ENCODE measurements at regions not wholly inside any gene's neighbourhood (a gene's known extent, or its start where the extent isn't known, plus 50 kb on each side); places are given as distances from the start of the nearest gene placed in this dataset.
"Not testable (repeated sequence)": the region's sequence is repeated elsewhere in the genome, so short reads cannot be mapped to it uniquely, and the experiment has no call there.

DNA sequence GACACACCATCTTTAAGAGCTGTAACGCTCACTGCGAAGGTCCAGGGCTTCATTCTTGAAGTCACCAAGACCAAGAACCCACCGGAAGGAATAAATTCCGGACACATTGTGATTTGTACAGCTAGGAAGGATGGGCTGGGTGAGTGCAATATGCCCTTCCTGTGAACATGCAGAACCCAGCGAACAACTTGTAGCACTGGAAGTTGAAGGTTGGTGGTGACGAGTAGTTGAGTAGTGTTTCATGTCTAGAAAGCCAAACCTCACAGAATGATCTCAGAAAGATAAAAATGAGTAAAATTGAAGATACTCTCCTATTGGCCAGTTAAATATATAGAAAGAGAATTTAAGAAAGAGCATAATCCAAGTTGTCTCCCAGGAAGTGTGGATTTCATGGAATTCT lies 462.2 kb upstream of the CFAP20DC start:
- Histone ChIP-seq H3K4me1 (ENCODE audit: control insufficient read depth in 2 of 2, insufficient read depth in 2 of 2, low read length in 2 of 2) (peaks cover 0 to 3% of the 10 kb centered on the region in 2 donors), H3K9me3 (ENCODE audit: control insufficient read depth in 2 of 2, insufficient read depth in 1 of 2, low read length in 1 of 2) (peaks cover 0 to 6% of the 10 kb centered on the region in 2 donors), H3K36me3 (ENCODE audit: control insufficient read depth in 2 of 2, insufficient read depth in 2 of 2, low read length in 1 of 2) (no peaks in the 10 kb centered on the region), H3K27me3 (ENCODE audit: control insufficient read depth in 2 of 2, insufficient read depth in 1 of 2, low read length in 1 of 2) (no peaks in the 10 kb centered on the region), H3K4me3 (ENCODE audit: low read length in 2 of 2) (no peak overlapping the region), H3K27ac (ENCODE audit: low read depth in 1 of 2, low read length in 1 of 2) (no peak overlapping the region)
- DNase-seq (ENCODE audit: low read depth in 6 of 9, low spot score in 9 of 9): no peak
- 78% methylated on average over 6 of the region's 6 CpGs for WGBS

DNA sequence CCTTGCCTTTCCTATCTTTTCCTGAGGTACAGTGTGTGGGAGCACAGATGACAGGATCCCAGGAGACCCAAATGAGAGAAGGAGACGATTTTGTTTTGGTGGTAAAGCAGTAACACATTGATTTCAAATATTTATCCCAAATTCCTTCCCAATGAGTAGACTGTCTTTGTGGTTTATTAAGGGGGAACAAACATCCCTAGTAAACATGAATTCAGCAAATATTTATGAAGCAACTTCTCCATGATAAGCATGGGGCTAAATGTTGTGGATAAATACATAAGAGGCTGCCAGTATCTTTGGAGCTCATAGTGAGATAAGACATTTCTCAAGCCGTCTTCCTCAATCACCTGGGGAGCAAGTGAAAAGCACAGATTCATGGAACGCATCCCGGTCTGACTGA lies 460.8 kb upstream of the CFAP20DC start:
- Histone ChIP-seq H3K27ac (ENCODE audit: low read depth in 1 of 2, low read length in 1 of 2) (no peak overlapping the region), H3K4me3 (ENCODE audit: low read length in 2 of 2) (no peak overlapping the region), H3K27me3 (ENCODE audit: control insufficient read depth in 2 of 2, insufficient read depth in 1 of 2, low read length in 1 of 2) (no peaks in the 10 kb centered on the region), H3K4me1 (ENCODE audit: control insufficient read depth in 2 of 2, insufficient read depth in 2 of 2, low read length in 2 of 2) (no peaks in the 10 kb centered on the region), H3K9me3 (ENCODE audit: control insufficient read depth in 2 of 2, insufficient read depth in 1 of 2, low read length in 1 of 2) (peaks cover 0 to 6% of the 10 kb centered on the region in 2 donors), H3K36me3 (ENCODE audit: control insufficient read depth in 2 of 2, insufficient read depth in 2 of 2, low read length in 1 of 2) (no peaks in the 10 kb centered on the region)
- 60% methylated on average over 4 of the region's 4 CpGs for WGBS
- DNase-seq (ENCODE audit: low read depth in 6 of 9, low spot score in 9 of 9): no peak

DNA sequence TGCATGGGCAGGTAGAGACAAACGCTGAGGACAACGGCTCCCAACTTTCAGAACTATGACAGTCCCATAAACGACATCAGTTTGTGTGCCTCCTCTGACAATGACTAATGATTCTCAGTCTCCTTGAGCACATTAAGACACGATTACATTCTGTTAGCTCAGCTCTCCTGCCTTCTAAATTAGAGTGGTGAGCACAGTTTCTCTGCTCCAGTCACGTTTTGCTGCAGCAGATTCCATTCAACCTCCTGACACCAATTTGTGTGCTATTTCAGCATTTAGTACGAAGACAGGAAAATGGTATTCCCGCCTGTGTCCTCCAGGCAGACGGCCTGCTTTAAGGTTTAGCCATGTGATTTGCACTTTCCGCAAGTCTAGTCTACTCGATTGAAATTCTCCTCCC lies 458.4 kb upstream of the CFAP20DC start:
- no peak for DNase-seq (ENCODE audit: low read depth in 6 of 9, low spot score in 9 of 9)
- no peaks in the 10 kb centered on the region for H3K4me1 ChIP-seq (ENCODE audit: control insufficient read depth in 2 of 2, insufficient read depth in 2 of 2, low read length in 2 of 2)
- no peak overlapping the region for H3K27ac ChIP-seq (ENCODE audit: low read depth in 1 of 2, low read length in 1 of 2)
- peaks cover 0 to 6% of the 10 kb centered on the region in 2 donors for H3K9me3 ChIP-seq (ENCODE audit: control insufficient read depth in 2 of 2, insufficient read depth in 1 of 2, low read length in 1 of 2)
- no peak overlapping the region for H3K4me3 ChIP-seq (ENCODE audit: low read length in 2 of 2)
- no peaks in the 10 kb centered on the region for H3K36me3 ChIP-seq (ENCODE audit: control insufficient read depth in 2 of 2, insufficient read depth in 2 of 2, low read length in 1 of 2)
- no peaks in the 10 kb centered on the region for H3K27me3 ChIP-seq (ENCODE audit: control insufficient read depth in 2 of 2, insufficient read depth in 1 of 2, low read length in 1 of 2)
- 93% methylated on average over 10 of the region's 10 CpGs for WGBS

DNA sequence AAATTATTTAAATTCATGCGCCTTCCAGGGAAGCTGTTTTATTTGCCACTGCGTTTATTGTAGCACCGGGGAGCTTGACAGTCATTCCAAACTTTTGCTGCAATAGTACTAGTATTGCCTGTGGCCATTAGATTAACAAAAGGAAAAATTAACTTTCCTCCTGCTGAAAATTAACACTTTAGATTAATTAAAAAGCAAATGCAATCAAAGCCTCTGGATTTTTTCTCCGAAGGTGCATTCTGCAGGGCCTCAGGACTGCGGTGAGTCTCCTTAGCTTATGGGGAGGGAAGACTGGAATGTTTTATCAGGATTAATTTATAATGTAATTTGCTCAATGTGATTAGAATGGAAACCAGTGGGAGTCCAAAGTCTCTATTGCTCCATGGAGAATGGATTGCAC lies 456.4 kb upstream of the CFAP20DC start:
- Histone ChIP-seq H3K36me3 (ENCODE audit: control insufficient read depth in 2 of 2, insufficient read depth in 2 of 2, low read length in 1 of 2) (no peaks in the 10 kb centered on the region), H3K9me3 (ENCODE audit: control insufficient read depth in 2 of 2, insufficient read depth in 1 of 2, low read length in 1 of 2) (no peaks in the 10 kb centered on the region), H3K27me3 (ENCODE audit: control insufficient read depth in 2 of 2, insufficient read depth in 1 of 2, low read length in 1 of 2) (no peaks in the 10 kb centered on the region), H3K4me3 (ENCODE audit: low read length in 2 of 2) (no peak overlapping the region), H3K4me1 (ENCODE audit: control insufficient read depth in 2 of 2, insufficient read depth in 2 of 2, low read length in 2 of 2) (no peaks in the 10 kb centered on the region), H3K27ac (ENCODE audit: low read depth in 1 of 2, low read length in 1 of 2) (no peak overlapping the region)
- DNase-seq (ENCODE audit: low read depth in 6 of 9, low spot score in 9 of 9): no peak
- WGBS: 89% methylated on average over 5 of the region's 5 CpGs

GRCh38 chr3:59503441-59503840 lies 453.6 kb upstream of the CFAP20DC start:
- 98% methylated on average over 3 of the region's 3 CpGs for WGBS
- no peak for DNase-seq (ENCODE audit: low read depth in 6 of 9, low spot score in 9 of 9)
- Histone ChIP-seq H3K4me1 (ENCODE audit: control insufficient read depth in 2 of 2, insufficient read depth in 2 of 2, low read length in 2 of 2) (no peaks in the 10 kb centered on the region), H3K9me3 (ENCODE audit: control insufficient read depth in 2 of 2, insufficient read depth in 1 of 2, low read length in 1 of 2) (no peaks in the 10 kb centered on the region), H3K27me3 (ENCODE audit: control insufficient read depth in 2 of 2, insufficient read depth in 1 of 2, low read length in 1 of 2) (no peaks in the 10 kb centered on the region), H3K36me3 (ENCODE audit: control insufficient read depth in 2 of 2, insufficient read depth in 2 of 2, low read length in 1 of 2) (no peaks in the 10 kb centered on the region), H3K4me3 (ENCODE audit: low read length in 2 of 2) (no peak overlapping the region), H3K27ac (ENCODE audit: low read depth in 1 of 2, low read length in 1 of 2) (no peak overlapping the region)

GRCh38 chr3:59502806-59503205 lies 453.0 kb upstream of the CFAP20DC start:
- DNase-seq (ENCODE audit: low read depth in 6 of 9, low spot score in 9 of 9): no peak
- no peak overlapping the region for H3K27ac ChIP-seq (ENCODE audit: low read depth in 1 of 2, low read length in 1 of 2)
- 93% methylated on average over 4 of the region's 4 CpGs for WGBS
- H3K9me3 ChIP-seq (ENCODE audit: control insufficient read depth in 2 of 2, insufficient read depth in 1 of 2, low read length in 1 of 2): no peaks in the 10 kb centered on the region
- H3K27me3 ChIP-seq (ENCODE audit: control insufficient read depth in 2 of 2, insufficient read depth in 1 of 2, low read length in 1 of 2): no peaks in the 10 kb centered on the region
- no peaks in the 10 kb centered on the region for H3K36me3 ChIP-seq (ENCODE audit: control insufficient read depth in 2 of 2, insufficient read depth in 2 of 2, low read length in 1 of 2)
- H3K4me1 ChIP-seq (ENCODE audit: control insufficient read depth in 2 of 2, insufficient read depth in 2 of 2, low read length in 2 of 2): peaks cover 0 to 2% of the 10 kb centered on the region in 2 donors
- no peak overlapping the region for H3K4me3 ChIP-seq (ENCODE audit: low read length in 2 of 2)

- no peaks in the 10 kb centered on the region for H3K9me3 ChIP-seq (ENCODE audit: control insufficient read depth in 2 of 2, insufficient read depth in 1 of 2, low read length in 1 of 2)
- no peak for DNase-seq (ENCODE audit: low read depth in 6 of 9, low spot score in 9 of 9)
- H3K27me3 ChIP-seq (ENCODE audit: control insufficient read depth in 2 of 2, insufficient read depth in 1 of 2, low read length in 1 of 2): no peaks in the 10 kb centered on the region
Measured at GRCh38 chr3:59499954-59500353, 450.1 kb upstream of the CFAP20DC start.

DNA sequence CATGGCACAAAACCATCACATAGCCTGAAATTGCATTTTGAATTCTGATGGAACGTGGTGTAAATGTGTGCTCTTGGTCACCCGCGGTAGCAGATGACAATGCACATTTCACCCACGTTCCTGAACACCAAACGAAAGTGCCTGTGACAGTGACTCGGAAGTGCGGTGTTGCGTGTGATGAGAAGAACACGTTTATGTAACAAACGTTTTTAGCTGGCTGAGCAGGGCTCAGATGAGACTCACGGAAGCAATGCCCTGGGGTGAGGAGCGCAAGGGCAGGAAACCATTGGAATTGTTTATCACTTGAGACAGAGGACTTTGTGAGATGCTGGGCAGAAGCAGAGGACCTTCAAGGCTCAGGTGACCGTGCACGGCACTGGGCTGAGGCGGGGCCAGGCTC lies 449.2 kb upstream of the CFAP20DC start:
- Histone ChIP-seq H3K9me3 (ENCODE audit: control insufficient read depth in 2 of 2, insufficient read depth in 1 of 2, low read length in 1 of 2) (no peaks in the 10 kb centered on the region), H3K27ac (ENCODE audit: low read depth in 1 of 2, low read length in 1 of 2) (no peak overlapping the region), H3K4me1 (ENCODE audit: control insufficient read depth in 2 of 2, insufficient read depth in 2 of 2, low read length in 2 of 2) (peaks cover 0 to 6% of the 10 kb centered on the region in 2 donors), H3K4me3 (ENCODE audit: low read length in 2 of 2) (no peak overlapping the region), H3K27me3 (ENCODE audit: control insufficient read depth in 2 of 2, insufficient read depth in 1 of 2, low read length in 1 of 2) (no peaks in the 10 kb centered on the region), H3K36me3 (ENCODE audit: control insufficient read depth in 2 of 2, insufficient read depth in 2 of 2, low read length in 1 of 2) (no peaks in the 10 kb centered on the region)
- no peak for DNase-seq (ENCODE audit: low read depth in 6 of 9, low spot score in 9 of 9)
- WGBS: 95% methylated on average over 15 of the region's 15 CpGs

More at GRCh38 chr3:59499954-59500353, 450.1 kb upstream of the CFAP20DC start:
- peaks cover 0 to 6% of the 10 kb centered on the region in 2 donors for H3K4me1 ChIP-seq (ENCODE audit: control insufficient read depth in 2 of 2, insufficient read depth in 2 of 2, low read length in 2 of 2)
- 97% methylated on average over 4 of the region's 4 CpGs for WGBS
- no peak overlapping the region for H3K4me3 ChIP-seq (ENCODE audit: low read length in 2 of 2)
- no peaks in the 10 kb centered on the region for H3K36me3 ChIP-seq (ENCODE audit: control insufficient read depth in 2 of 2, insufficient read depth in 2 of 2, low read length in 1 of 2)
- no peak overlapping the region for H3K27ac ChIP-seq (ENCODE audit: low read depth in 1 of 2, low read length in 1 of 2)

GRCh38 chr3:59496250-59496649 lies 446.4 kb upstream of the CFAP20DC start:
- no peak overlapping the region for H3K27ac ChIP-seq (ENCODE audit: low read depth in 1 of 2, low read length in 1 of 2)
- H3K27me3 ChIP-seq (ENCODE audit: control insufficient read depth in 2 of 2, insufficient read depth in 1 of 2, low read length in 1 of 2): no peaks in the 10 kb centered on the region
- no peaks in the 10 kb centered on the region for H3K36me3 ChIP-seq (ENCODE audit: control insufficient read depth in 2 of 2, insufficient read depth in 2 of 2, low read length in 1 of 2)
- H3K4me1 ChIP-seq (ENCODE audit: control insufficient read depth in 2 of 2, insufficient read depth in 2 of 2, low read length in 2 of 2): peaks cover 0 to 6% of the 10 kb centered on the region in 2 donors
- 79% methylated on average over 5 of the region's 5 CpGs for WGBS
- no peaks in the 10 kb centered on the region for H3K9me3 ChIP-seq (ENCODE audit: control insufficient read depth in 2 of 2, insufficient read depth in 1 of 2, low read length in 1 of 2)
- no peak overlapping the region for H3K4me3 ChIP-seq (ENCODE audit: low read length in 2 of 2)
- no peak for DNase-seq (ENCODE audit: low read depth in 6 of 9, low spot score in 9 of 9)

GRCh38 chr3:59494969-59495368 lies 445.1 kb upstream of the CFAP20DC start:
- DNase-seq (ENCODE audit: low read depth in 6 of 9, low spot score in 9 of 9); H3K9me3 ChIP-seq (ENCODE audit: control insufficient read depth in 2 of 2, insufficient read depth in 1 of 2, low read length in 1 of 2); H3K36me3 ChIP-seq (ENCODE audit: control insufficient read depth in 2 of 2, insufficient read depth in 2 of 2, low read length in 1 of 2); H3K27ac ChIP-seq (ENCODE audit: low read depth in 1 of 2, low read length in 1 of 2); H3K4me1 ChIP-seq (ENCODE audit: control insufficient read depth in 2 of 2, insufficient read depth in 2 of 2, low read length in 2 of 2); H3K4me3 ChIP-seq (ENCODE audit: low read length in 2 of 2); H3K27me3 ChIP-seq (ENCODE audit: control insufficient read depth in 2 of 2, insufficient read depth in 1 of 2, low read length in 1 of 2): not testable (repeated sequence)
- WGBS: 92% methylated on average over 1 of the region's 1 CpG

All from thymus (tissue), 11 donors.